ENCODE measurements at regions not wholly inside any gene's neighbourhood (a gene's known extent, or its start where the extent isn't known, plus 50 kb on each side); places are given as distances from the start of the nearest gene placed in this dataset.

DNA sequence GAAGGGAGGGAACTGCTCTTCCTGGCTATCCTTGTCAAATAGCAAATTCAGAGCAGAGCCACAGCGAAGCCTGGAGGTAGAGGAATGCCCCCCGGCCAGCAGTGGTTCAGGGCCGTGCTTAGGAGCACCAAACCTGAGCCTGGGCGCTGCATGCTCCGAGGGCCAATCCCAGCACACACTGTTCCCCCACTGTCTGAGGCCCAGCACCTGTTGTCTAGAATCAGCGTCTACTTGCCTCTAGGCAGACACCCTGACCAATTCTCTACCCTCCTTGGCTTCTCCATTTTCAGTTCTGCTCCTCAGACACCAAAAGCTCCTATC is 177.6 kb upstream of the PKDCC start:
- TF ChIP-seq, protein P1, sequence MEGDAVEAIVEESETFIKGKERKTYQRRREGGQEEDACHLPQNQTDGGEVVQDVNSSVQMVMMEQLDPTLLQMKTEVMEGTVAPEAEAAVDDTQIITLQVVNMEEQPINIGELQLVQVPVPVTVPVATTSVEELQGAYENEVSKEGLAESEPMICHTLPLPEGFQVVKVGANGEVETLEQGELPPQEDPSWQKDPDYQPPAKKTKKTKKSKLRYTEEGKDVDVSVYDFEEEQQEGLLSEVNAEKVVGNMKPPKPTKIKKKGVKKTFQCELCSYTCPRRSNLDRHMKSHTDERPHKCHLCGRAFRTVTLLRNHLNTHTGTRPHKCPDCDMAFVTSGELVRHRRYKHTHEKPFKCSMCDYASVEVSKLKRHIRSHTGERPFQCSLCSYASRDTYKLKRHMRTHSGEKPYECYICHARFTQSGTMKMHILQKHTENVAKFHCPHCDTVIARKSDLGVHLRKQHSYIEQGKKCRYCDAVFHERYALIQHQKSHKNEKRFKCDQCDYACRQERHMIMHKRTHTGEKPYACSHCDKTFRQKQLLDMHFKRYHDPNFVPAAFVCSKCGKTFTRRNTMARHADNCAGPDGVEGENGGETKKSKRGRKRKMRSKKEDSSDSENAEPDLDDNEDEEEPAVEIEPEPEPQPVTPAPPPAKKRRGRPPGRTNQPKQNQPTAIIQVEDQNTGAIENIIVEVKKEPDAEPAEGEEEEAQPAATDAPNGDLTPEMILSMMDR (IDR thresholded peaks at IDR 0.05), result no peak
- TF ChIP-seq POLR2A (IDR thresholded peaks at IDR 0.05), result no peak

Data from thyroid gland (tissue), 4 donors.